ENCODE measurements at regions not wholly inside any gene's neighbourhood (a gene's known extent, or its start where the extent isn't known, plus 50 kb on each side); places are given as distances from the start of the nearest gene placed in this dataset.

DNA sequence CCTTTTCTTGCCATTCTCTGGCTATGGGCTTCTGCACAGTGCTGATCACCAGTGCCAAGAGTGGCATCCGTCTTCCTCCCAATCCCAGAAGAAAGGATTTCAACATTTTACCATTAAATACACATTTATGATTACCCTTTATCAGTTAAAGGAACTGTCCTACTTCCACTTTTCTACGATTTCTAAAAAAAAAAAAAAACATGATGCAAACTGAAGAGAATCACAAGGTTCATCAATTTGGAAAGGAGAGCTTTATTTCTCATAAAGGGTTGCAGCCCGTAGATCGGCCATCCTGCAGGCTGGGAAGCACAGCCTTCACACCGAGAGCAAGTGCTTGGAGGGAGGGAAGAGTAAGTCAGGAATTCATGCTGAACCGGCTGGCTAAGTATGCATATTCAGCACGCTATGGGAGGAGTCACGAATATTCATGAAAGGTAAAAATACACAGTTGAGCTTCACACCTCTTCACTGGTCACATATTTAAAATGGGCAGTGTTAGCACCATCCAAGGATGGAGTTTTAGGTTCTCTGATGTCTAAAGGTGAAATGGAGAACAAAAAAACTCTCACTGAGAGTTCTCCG is 52.5 kb upstream of the SEMA4D start:
- no peak overlapping the region for H3K4me3 ChIP-seq (ENCODE audit: low read depth, low read length, poor library complexity, severe bottlenecking)
- CTCF ChIA-PET (ENCODE audit: unreplicated experiment) = interaction anchor here (1.3 to 3.7 kb wide), 2 partner anchors 10 to 121 kb away, joined by 3 to 45 read pairs; no protein-coding TSS in a partner anchor
- no peaks in the 10 kb centered on the region for H4K20me1 ChIP-seq (ENCODE audit: insufficient read depth, low read length)
- peaks cover 39% of the 10 kb centered on the region for H3K4me1 ChIP-seq (ENCODE audit: insufficient read depth, low read length, poor library complexity, severe bottlenecking)
- H3K27ac ChIP-seq (ENCODE audit: low read depth, low read length, poor library complexity, severe bottlenecking) = no peak overlapping the region
- H2AFZ ChIP-seq (ENCODE audit: low read length) = no peak overlapping the region
- H3K79me2 ChIP-seq (ENCODE audit: insufficient read depth, low read depth, low read length) = no peaks in the 10 kb centered on the region
- BruUV-seq (replicated peaks) = no TSS peak
- intact Hi-C loops (cut with micrococcal nuclease; ENCODE audit: unreplicated experiment) = no loop called here
- H3K9me3 ChIP-seq (ENCODE audit: low read length) = peaks cover 7% of the 10 kb centered on the region; the same call in 1 of the 2 replicates
- no peaks in the 10 kb centered on the region; the same call in 1 of the 2 replicates for H3K36me3 ChIP-seq (ENCODE audit: insufficient read depth, low read length)
- TF ChIP-seq CTCF (conservative IDR thresholded peaks at IDR 0.05; ENCODE audit: low read length) = no peak
- no peak for DNase-seq (ENCODE audit: low spot score)
- H3K4me2 ChIP-seq (ENCODE audit: low read length) = no peak overlapping the region
- H3K9me2 ChIP-seq (ENCODE audit: insufficient read depth, low read length) = no peaks in the 10 kb centered on the region
- POLR2A ChIA-PET = interaction anchor here (0.8 to 2.8 kb wide), 5 partner anchors 8 to 121 kb away, joined by 3 to 25 read pairs (median 5); no protein-coding TSS in a partner anchor

DNA sequence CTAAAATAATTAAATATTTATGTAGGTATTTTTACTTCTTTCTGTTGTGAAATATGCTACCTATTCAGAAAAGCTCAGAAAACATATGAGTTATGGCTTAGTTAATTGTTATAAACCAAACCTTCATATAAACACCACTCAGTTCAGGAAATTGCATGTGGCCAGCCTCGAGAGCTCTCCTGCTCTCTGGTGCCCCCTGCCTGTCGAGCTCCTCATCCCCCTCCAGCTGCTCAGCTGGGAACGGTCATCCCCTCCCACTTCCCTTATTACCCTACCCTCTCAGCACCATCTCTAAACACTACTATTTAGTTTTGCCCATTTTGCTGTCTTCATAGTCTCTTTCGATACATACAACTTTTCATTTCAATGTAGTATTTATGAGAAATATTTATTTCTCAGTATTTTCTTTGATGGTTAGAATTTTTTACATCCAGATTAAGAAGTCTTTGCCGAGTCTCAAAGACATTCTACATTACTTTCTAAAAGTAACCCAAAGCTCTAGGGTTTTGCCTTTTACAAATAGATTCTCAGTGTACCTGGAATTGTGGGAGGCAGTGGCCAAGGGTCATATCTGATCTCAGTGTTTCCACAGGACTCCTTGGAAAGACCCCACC is 51.2 kb upstream of the SEMA4D start:
- no peak overlapping the region for H3K4me3 ChIP-seq (ENCODE audit: low read depth, low read length, poor library complexity, severe bottlenecking)
- intact Hi-C loops (cut with micrococcal nuclease; ENCODE audit: unreplicated experiment) = loop anchor here (1.0 to 2.0 kb wide), 4 partner anchors 52 to 231 kb away; partner anchors contain the start of gene SECISBP2
- no peaks in the 10 kb centered on the region for H4K20me1 ChIP-seq (ENCODE audit: insufficient read depth, low read length)
- POLR2A ChIA-PET = interaction anchor here (0.7 to 2.8 kb wide), 20 partner anchors 9 to 143 kb away, joined by 3 to 25 read pairs (median 3); no protein-coding TSS in a partner anchor
- no TSS peak for BruUV-seq (replicated peaks)
- peak; percentile 99 for TF ChIP-seq CTCF (conservative IDR thresholded peaks at IDR 0.05; ENCODE audit: low read length)
- TF ChIP-seq EZH2phosphoT487 (IDR thresholded peaks at IDR 0.05; ENCODE audit: borderline replicate concordance, low read depth, low read length) = no peak
- H3K4me1 ChIP-seq (ENCODE audit: insufficient read depth, low read length, poor library complexity, severe bottlenecking) = peaks cover 32% of the 10 kb centered on the region
- H3K9me2 ChIP-seq (ENCODE audit: insufficient read depth, low read length) = no peaks in the 10 kb centered on the region
- H2AFZ ChIP-seq (ENCODE audit: low read length) = no peak overlapping the region
- CTCF ChIA-PET (ENCODE audit: unreplicated experiment) = interaction anchor here (0.5 to 3.7 kb wide), 13 partner anchors 9 to 174 kb away, joined by 3 to 45 read pairs (median 3); no protein-coding TSS in a partner anchor
- H3K79me2 ChIP-seq (ENCODE audit: insufficient read depth, low read depth, low read length) = no peaks in the 10 kb centered on the region
- peaks cover 12% of the 10 kb centered on the region; the same call in 1 of the 2 replicates for H3K9me3 ChIP-seq (ENCODE audit: low read length)
- DNase-seq (ENCODE audit: low spot score) = peak; percentile 85
- H3K4me2 ChIP-seq (ENCODE audit: low read length) = no peak overlapping the region
- H3K36me3 ChIP-seq (ENCODE audit: insufficient read depth, low read length) = no peaks in the 10 kb centered on the region; the same call in 1 of the 2 replicates
- no peak overlapping the region for H3K27ac ChIP-seq (ENCODE audit: low read depth, low read length, poor library complexity, severe bottlenecking)
